Cardiac muscle cell (in vitro differentiated cells and primary cell): ENCODE measurements at regions not wholly inside any gene's neighbourhood (a gene's known extent, or its start where the extent isn't known, plus 50 kb on each side); places are given as distances from the start of the nearest gene placed in this dataset.

ENCODE experiments used
- DNase-seq, 2 donors: peaks; one replicate each; pipeline versions ENCODE4 v3.0.0 to v3.0.0-alpha.2; 2010 to 2017; ENCODE audit warnings: low read depth in 1 of 2, low spot score in 1 of 2
- H3K27ac ChIP-seq: fragments of 200-600 bp; sonication (generic); 2 replicates; pipeline ENCODE4 v1.5.1; 2016
- H3K27me3 ChIP-seq: fragments of 200-600 bp; sonication (generic); 2 replicates; pipeline ENCODE4 v1.6.0; 2016; ENCODE audit warnings: control low read depth
- H3K36me3 ChIP-seq: fragments of 200-600 bp; sonication (generic); 2 replicates; pipeline ENCODE4 v1.5.1; 2016; ENCODE audit warnings: control low read depth
- H3K4me1 ChIP-seq: fragments of 200-600 bp; sonication (generic); 2 replicates; pipeline ENCODE4 v1.8.1; 2017; ENCODE audit warnings: low read depth, mild to moderate bottlenecking, mixed run types
- H3K4me3 ChIP-seq: fragments of 200-600 bp; sonication (generic); 2 replicates; pipeline ENCODE4 v1.5.1; 2016; ENCODE audit warnings: mild to moderate bottlenecking
- H3K9me3 ChIP-seq: fragments of 200-600 bp; sonication (generic); 2 replicates; pipeline ENCODE4 v1.5.1; 2017; ENCODE audit warnings: low read depth, mild to moderate bottlenecking, control low read depth
- TF ChIP-seq, protein P1 (sequence below): IDR thresholded peaks from 2 replicates; pipeline ENCODE4 v1.5.1; 2012; ENCODE audit warnings: low read depth, mild to moderate bottlenecking, low read length

DNA sequence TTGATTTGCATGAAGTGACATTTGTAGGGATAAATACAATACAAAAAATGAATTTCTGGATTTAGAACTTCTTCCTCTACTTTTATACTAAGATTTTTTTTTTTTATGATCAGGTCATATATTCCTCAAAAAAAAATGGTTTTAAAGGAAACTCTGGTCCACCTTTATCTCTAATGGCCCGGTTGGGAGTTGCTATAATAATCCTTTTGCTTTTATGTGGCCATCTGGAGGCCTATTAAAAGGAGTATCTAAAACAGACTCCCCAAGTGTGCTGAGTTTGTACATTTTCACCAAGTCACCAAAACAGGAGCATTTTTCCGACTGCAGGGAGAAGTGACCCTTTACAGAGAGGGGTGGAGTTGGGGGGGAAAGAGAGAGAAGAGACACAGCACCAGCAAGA, 329.2 kb upstream of the FIGN start:
- Histone ChIP-seq H3K4me3 (no peak overlapping the region), H3K27me3 (no peaks in the 10 kb centered on the region), H3K9me3 (no peaks in the 10 kb centered on the region), H3K4me1 (no peaks in the 10 kb centered on the region), H3K36me3 (no peaks in the 10 kb centered on the region), H3K27ac (no peak overlapping the region)
- TF ChIP-seq, protein P1, sequence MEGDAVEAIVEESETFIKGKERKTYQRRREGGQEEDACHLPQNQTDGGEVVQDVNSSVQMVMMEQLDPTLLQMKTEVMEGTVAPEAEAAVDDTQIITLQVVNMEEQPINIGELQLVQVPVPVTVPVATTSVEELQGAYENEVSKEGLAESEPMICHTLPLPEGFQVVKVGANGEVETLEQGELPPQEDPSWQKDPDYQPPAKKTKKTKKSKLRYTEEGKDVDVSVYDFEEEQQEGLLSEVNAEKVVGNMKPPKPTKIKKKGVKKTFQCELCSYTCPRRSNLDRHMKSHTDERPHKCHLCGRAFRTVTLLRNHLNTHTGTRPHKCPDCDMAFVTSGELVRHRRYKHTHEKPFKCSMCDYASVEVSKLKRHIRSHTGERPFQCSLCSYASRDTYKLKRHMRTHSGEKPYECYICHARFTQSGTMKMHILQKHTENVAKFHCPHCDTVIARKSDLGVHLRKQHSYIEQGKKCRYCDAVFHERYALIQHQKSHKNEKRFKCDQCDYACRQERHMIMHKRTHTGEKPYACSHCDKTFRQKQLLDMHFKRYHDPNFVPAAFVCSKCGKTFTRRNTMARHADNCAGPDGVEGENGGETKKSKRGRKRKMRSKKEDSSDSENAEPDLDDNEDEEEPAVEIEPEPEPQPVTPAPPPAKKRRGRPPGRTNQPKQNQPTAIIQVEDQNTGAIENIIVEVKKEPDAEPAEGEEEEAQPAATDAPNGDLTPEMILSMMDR = no peak
- no peak for DNase-seq

DNA sequence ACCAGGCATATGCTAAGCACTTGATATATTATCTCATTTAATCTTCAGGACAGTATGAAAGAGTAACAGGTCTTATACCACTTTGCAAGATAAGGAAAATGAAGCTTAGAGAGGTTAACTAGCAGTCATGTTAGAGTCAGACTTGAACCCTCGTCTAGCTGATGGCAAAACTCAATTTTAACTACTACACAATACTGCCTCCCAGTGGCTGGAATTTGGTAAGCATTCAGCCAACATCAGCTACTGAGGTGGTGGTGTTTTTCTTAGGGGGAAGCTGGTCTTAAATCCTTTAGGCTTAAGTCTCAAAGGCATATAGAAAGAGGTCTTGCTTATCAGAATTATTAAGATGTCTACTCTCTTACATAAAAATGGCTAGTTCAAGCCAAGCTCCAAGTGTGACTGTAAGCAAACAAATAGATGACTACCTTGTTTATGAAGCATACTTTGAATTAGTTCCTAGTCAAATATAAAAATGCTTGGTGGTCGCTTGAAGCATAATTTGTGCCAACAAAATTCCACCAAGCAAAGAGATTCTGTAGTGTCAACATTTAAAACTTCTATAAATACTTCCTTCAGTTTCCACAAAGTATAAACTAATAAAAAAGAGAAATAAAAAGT, 325.4 kb upstream of the FIGN start:
- TF ChIP-seq, protein P1 = peak; percentile 70
- no peak overlapping the region for H3K4me3 ChIP-seq

GRCh38 chr2:164060031-164060430, 324.2 kb upstream of the FIGN start:
- H3K4me3 ChIP-seq = no peak overlapping the region
- H3K9me3 ChIP-seq = no peaks in the 10 kb centered on the region
- no peaks in the 10 kb centered on the region for H3K36me3 ChIP-seq
- H3K4me1 ChIP-seq = peaks cover 4% of the 10 kb centered on the region
- TF ChIP-seq, protein P1 = no peak
- no peak for DNase-seq
- no peak overlapping the region for H3K27ac ChIP-seq
- no peaks in the 10 kb centered on the region for H3K27me3 ChIP-seq

More for the DNA sequence above, 325.4 kb upstream of the FIGN start:
- Histone ChIP-seq H3K36me3 (no peaks in the 10 kb centered on the region), H3K27me3 (no peaks in the 10 kb centered on the region), H3K4me1 (no peaks in the 10 kb centered on the region), H3K27ac (no peak overlapping the region), H3K9me3 (no peaks in the 10 kb centered on the region)
- peak; percentile 60 to 65 for DNase-seq

- Histone ChIP-seq H3K4me3 (no peak overlapping the region), H3K36me3 (no peaks in the 10 kb centered on the region), H3K27ac (no peak overlapping the region), H3K27me3 (no peaks in the 10 kb centered on the region), H3K9me3 (no peaks in the 10 kb centered on the region), H3K4me1 (peaks cover 4% of the 10 kb centered on the region)
- DNase-seq = no peak
- TF ChIP-seq, protein P1 = no peak
Observed at GRCh38 chr2:164055623-164056022, 319.8 kb upstream of the FIGN start.

DNA sequence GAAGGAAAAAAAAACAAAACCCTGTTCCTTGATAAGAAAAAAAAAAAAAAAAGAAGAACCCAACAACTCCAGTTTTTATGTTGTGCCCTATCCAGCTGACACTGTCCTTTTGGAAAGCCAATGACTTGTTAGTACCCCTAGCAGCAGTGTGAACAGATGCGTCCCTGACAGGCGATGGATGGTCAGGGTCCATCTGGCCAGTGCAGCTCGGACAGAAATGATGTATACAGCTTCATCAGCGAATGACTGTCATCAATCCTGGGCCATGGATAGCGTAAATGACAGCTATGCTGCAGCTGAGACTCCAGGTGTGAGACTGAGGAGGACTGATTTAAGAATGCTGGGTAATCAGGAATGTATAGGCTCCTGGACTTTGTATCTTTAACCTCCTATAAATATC, 318.8 kb upstream of the FIGN start:
- Histone ChIP-seq H3K36me3 (no peaks in the 10 kb centered on the region), H3K4me1 (peaks cover 4% of the 10 kb centered on the region), H3K9me3 (no peaks in the 10 kb centered on the region), H3K4me3 (no peak overlapping the region), H3K27ac (no peak overlapping the region), H3K27me3 (no peaks in the 10 kb centered on the region)
- DNase-seq = no peak
- TF ChIP-seq, protein P1 = no peak

DNA sequence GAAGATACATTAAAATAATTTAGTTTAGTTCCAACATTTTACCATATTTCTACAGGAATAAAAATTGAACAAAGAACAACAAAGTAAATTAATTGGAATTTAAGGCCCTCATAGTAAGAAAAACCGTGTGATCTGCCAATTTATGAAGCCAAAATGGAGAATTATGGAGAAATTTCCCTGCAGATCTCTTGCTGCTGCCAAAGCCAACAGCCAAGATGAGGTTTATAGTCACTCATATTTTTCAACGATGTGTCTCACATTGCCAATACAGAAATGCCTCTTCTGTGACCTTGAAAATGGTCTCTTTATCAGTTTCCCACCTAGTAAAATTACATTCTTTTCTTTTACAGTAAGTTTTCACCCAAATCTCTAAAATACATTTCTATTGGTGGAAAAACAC, 317.2 kb upstream of the FIGN start:
- Histone ChIP-seq H3K4me3 (no peak overlapping the region), H3K9me3 (no peaks in the 10 kb centered on the region), H3K27me3 (no peaks in the 10 kb centered on the region), H3K36me3 (no peaks in the 10 kb centered on the region), H3K4me1 (peaks cover 4% of the 10 kb centered on the region), H3K27ac (no peak overlapping the region)
- DNase-seq = no peak
- TF ChIP-seq, protein P1 = no peak
